ENCODE measurements at regions not wholly inside any gene's neighbourhood (a gene's known extent, or its start where the extent isn't known, plus 50 kb on each side); places are given as distances from the start of the nearest gene placed in this dataset.

DNA sequence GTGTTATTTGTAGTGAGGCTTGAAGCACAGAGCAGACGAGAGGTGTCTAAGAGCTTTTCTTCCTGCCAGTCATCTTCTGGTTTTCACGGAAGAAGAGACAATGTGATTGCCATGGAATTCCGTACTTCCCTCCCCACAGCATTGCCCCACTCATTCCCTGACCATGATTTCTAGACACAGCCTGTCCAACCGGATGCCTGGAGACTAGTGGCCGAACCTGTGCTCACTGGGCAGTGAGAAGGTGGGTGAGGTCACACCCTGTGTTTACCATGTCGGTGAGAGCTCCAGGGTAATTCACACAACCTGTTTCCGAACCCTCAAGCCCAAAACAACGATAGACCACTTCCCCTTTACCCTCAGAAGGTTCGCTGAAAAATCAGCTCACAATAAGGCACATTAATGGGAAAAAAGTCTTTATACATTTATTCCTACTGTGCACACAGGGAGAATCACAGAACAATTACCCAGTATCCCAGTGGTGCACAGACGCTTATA is 271.9 kb upstream of the FMN2 start:
- TF ChIP-seq EZH2 (IDR thresholded peaks at IDR 0.05; ENCODE audit: borderline replicate concordance, low read depth, low read length, poor library complexity, severe bottlenecking) (no peak), CTCF (conservative IDR thresholded peaks at IDR 0.05; ENCODE audit: low read depth, low read length) (no peak)
- H3K4me1 ChIP-seq (ENCODE audit: insufficient read depth, low read length, poor library complexity, severe bottlenecking), result no peaks in the 10 kb centered on the region
- intact Hi-C loops (cut with micrococcal nuclease; ENCODE audit: unreplicated experiment), result no loop called here
- no peaks in the 10 kb centered on the region for H3K9me3 ChIP-seq (ENCODE audit: low read depth, low read length, poor library complexity, severe bottlenecking)
- no peaks in the 10 kb centered on the region for H3K27me3 ChIP-seq (replicated peaks; ENCODE audit: insufficient read depth, low read depth, low read length, poor library complexity)
- CTCF ChIA-PET, result no interaction called here
- POLR2A ChIA-PET (ENCODE audit: low non-redundant PET), result no interaction called here
- no peak overlapping the region for H3K27ac ChIP-seq (ENCODE audit: low read depth, low read length, poor library complexity, severe bottlenecking)
- no peak for DNase-seq (ENCODE audit: low spot score)
- BruUV-seq (replicated peaks), result no TSS peak
- H3K4me3 ChIP-seq (ENCODE audit: low read depth, low read length, poor library complexity, severe bottlenecking), result no peak overlapping the region
- no peaks in the 10 kb centered on the region for H3K36me3 ChIP-seq (ENCODE audit: insufficient read depth, low read length, poor library complexity, severe bottlenecking)

DNA sequence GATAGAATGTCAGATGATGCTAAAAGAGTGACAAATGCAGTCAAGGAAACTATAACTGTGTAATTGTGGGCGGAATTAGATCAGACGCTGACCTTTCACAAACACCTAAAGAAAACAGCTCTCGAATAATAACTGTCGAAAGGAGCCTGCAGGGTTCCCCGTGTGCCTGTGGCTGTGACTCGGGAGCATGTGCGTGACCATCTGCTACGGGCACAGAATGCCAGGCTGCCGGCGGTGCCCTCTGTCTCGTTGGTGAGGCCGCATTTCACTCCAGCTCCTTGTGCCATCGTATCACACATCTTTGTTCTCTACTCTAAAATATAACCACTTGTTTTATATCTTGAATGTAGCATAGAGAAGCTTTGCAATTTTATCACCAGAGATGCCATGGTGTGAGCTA is 267.8 kb upstream of the FMN2 start:
- ChIA-PET POLR2A (ENCODE audit: low non-redundant PET) (no interaction called here), CTCF (no interaction called here)
- no peaks in the 10 kb centered on the region for H3K27me3 ChIP-seq (replicated peaks; ENCODE audit: insufficient read depth, low read depth, low read length, poor library complexity)
- DNase-seq (ENCODE audit: low spot score), result no peak
- H3K36me3 ChIP-seq (ENCODE audit: insufficient read depth, low read length, poor library complexity, severe bottlenecking), result no peaks in the 10 kb centered on the region
- H3K4me3 ChIP-seq (ENCODE audit: low read depth, low read length, poor library complexity, severe bottlenecking), result no peak overlapping the region
- H3K9me3 ChIP-seq (ENCODE audit: low read depth, low read length, poor library complexity, severe bottlenecking), result no peaks in the 10 kb centered on the region
- BruUV-seq (replicated peaks), result no TSS peak
- H3K27ac ChIP-seq (ENCODE audit: low read depth, low read length, poor library complexity, severe bottlenecking), result no peak overlapping the region
- intact Hi-C loops (cut with micrococcal nuclease; ENCODE audit: unreplicated experiment), result no loop called here
- H3K4me1 ChIP-seq (ENCODE audit: insufficient read depth, low read length, poor library complexity, severe bottlenecking), result no peaks in the 10 kb centered on the region
- TF ChIP-seq EZH2 (IDR thresholded peaks at IDR 0.05; ENCODE audit: borderline replicate concordance, low read depth, low read length, poor library complexity, severe bottlenecking), result no peak
- no peak for TF ChIP-seq CTCF (conservative IDR thresholded peaks at IDR 0.05; ENCODE audit: low read depth, low read length)

DNA sequence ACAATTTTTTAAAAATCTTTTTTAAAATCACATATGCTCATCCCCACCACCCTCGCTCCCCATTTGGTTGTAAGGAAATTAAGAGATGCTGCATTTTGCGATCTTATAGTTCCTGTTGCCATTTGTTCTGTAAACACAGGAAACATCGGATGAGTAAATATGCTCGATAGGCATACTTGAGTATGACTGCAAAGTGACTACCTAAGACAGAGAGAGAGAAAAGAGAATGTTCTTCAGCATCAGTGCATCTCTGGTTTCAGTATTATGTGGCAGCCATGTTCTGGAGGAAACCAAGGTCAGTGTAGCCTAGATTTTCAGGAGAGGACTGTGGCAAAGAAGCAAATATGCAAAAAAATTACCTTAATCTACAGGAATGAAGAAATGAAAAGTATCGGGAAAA is 265.5 kb upstream of the FMN2 start:
- intact Hi-C loops (cut with micrococcal nuclease; ENCODE audit: unreplicated experiment), result no loop called here
- BruUV-seq (replicated peaks), result no TSS peak
- TF ChIP-seq EZH2 (IDR thresholded peaks at IDR 0.05; ENCODE audit: borderline replicate concordance, low read depth, low read length, poor library complexity, severe bottlenecking) (no peak), CTCF (conservative IDR thresholded peaks at IDR 0.05; ENCODE audit: low read depth, low read length) (no peak)
- ChIA-PET POLR2A (ENCODE audit: low non-redundant PET) (no interaction called here), CTCF (no interaction called here)
- no peaks in the 10 kb centered on the region for H3K27me3 ChIP-seq (replicated peaks; ENCODE audit: insufficient read depth, low read depth, low read length, poor library complexity)
- no peak overlapping the region for H3K4me3 ChIP-seq (ENCODE audit: low read depth, low read length, poor library complexity, severe bottlenecking)
- H3K27ac ChIP-seq (ENCODE audit: low read depth, low read length, poor library complexity, severe bottlenecking), result no peak overlapping the region
- H3K4me1 ChIP-seq (ENCODE audit: insufficient read depth, low read length, poor library complexity, severe bottlenecking), result no peaks in the 10 kb centered on the region
- no peaks in the 10 kb centered on the region for H3K9me3 ChIP-seq (ENCODE audit: low read depth, low read length, poor library complexity, severe bottlenecking)
- no peak for DNase-seq (ENCODE audit: low spot score)
- no peaks in the 10 kb centered on the region for H3K36me3 ChIP-seq (ENCODE audit: insufficient read depth, low read length, poor library complexity, severe bottlenecking)
